HG02973 (cell line): ENCODE measurements at regions not wholly inside any gene's neighbourhood (a gene's known extent, or its start where the extent isn't known, plus 50 kb on each side); places are given as distances from the start of the nearest gene placed in this dataset.
"Not testable (repeated sequence)": the region's sequence is repeated elsewhere in the genome, so short reads cannot be mapped to it uniquely, and the experiment has no call there.

Experiments
- ATAC-seq: cut with Tn5 transposase; IDR thresholded peaks from one replicate; pipeline ENCODE4 v1.9.1; 2021; ENCODE audit warnings: moderate library complexity; ENCODE audit not compliant: unreplicated experiment

- not testable (repeated sequence) for ATAC-seq
Measured at GRCh38 chr16:29355339-29356059, 51.0 kb downstream of the NPIPB11 start.

DNA sequence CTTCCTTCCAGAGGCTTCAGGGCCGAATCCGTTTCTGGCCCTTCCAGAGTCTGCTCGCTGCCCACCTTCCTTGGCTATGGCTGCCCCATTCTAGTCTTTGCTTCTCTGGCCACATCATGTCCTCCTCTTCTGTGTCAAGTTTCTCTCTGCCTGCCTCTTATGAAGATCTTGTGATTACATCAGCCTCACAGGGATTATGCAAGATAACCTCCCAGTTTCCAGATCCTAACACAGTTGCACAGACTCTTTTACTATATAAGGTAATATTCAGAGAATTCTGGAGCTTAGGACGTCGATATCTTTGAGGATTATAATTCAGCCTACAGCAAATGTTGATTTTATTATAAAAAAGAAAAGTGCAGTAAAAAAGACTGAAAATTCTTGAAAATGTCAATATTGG is 52.1 kb downstream of the NPIPB11 start:
- ATAC-seq = not testable (repeated sequence)

- ATAC-seq = not testable (repeated sequence)
Measured at GRCh38 chr16:29352617-29352999, 53.9 kb downstream of the NPIPB11 start.

DNA sequence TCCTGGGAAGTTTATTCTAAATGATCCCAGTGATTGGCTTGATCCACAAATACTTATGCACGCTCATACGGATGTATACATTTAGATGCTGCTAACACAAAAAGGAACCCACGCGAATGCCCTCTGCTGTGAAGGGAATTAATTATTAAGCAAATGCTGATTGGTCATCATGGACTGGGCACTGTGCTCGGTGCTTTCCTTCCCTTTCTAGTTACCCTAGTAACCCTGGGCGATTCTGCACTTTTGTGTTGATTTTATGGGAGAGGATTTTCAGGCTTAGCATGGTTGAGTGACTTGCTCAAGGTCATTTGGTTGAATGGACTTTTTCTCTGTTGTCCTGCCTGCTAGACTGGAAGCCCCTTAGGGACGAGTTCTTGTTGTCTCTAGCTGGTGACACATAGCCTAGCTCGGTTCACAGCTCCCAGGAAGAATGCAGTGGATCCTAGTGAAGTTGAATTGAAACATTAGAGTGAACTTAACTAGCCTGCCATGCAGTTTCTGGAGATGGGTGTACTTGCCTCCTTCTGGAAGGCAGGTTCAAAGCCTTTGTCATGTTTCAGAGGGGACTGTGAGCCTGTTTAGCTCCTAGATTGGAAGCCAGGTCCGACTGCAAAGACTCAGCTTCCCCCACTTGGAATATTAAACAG is 54.4 kb downstream of the NPIPB11 start:
- ATAC-seq = not testable (repeated sequence)

DNA sequence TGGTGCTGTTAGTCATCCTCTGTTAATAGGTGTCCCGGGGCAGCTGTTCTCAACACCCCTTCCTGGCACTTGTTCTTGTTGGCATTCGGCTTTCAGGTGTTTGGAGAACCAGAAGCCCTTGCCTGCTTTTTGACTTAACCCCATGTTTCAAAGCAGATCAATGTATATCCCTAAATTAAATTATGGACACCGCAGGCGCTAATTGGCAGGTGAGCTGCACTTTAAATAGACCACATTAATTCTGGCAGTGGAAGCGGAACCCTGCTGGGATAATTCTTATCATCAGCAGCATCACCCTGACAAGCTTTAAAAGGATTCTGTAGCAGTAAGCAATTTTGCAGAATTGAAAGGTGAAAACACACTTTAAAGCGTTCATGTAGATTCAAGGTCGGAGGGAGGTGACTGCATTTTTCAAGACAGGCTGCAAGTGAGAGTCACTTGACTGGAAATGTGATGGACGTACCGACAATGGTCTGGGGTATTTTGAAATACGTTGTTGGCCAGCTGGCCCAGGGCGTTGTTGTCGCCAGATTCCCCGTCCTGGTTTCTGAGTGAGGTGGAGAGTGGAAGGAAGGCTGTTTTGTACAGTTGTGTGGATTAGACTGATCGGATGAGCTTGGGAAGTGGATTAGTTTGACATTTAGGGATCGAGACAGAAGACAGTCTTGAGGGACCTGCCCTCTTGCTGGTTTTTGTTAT is 55.1 kb downstream of the NPIPB11 start:
- ATAC-seq = not testable (repeated sequence)

DNA sequence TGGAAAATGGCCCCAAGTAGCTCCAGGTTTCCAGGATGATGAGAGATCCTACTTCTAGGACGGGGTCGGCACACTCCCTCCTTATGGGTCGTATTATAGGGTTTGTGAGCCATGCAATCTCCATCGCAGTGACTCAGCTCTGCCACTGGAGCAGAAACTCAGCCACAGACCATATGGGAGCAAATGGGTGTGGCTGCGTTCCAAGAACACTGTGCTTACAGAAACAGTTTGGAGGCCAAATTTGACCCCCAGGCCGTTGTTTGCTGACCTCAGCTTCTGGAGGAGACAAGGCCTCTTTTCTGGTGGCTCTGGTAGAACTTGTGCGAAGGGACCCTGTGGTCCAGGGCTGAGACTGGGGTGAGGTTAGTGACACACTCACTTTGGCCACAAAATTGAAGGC is 56.5 kb downstream of the NPIPB11 start:
- ATAC-seq = not testable (repeated sequence)

DNA sequence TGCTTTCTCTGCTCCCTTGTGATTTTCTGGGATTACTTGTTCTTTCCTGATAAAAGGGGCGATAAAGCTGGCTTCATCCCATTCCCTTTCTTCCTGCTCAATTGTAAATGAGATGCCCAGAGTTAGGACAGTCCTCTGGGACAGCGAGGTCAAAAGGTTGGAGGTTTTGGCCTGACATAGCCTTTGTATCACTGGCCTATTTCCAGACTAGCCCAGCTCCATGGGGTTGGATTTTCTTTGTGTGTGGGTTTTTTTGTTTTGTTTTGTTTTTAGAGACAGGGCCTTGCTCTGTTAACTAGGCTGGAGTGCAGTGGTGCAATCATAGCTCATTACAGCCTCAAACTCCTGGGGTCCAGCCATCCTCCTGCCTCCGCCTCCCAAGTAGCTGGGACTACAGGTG is 57.8 kb downstream of the NPIPB11 start:
- not testable (repeated sequence) for ATAC-seq

- not testable (repeated sequence) for ATAC-seq
Measured at GRCh38 chr16:29348123-29348690, 58.3 kb downstream of the NPIPB11 start.

DNA sequence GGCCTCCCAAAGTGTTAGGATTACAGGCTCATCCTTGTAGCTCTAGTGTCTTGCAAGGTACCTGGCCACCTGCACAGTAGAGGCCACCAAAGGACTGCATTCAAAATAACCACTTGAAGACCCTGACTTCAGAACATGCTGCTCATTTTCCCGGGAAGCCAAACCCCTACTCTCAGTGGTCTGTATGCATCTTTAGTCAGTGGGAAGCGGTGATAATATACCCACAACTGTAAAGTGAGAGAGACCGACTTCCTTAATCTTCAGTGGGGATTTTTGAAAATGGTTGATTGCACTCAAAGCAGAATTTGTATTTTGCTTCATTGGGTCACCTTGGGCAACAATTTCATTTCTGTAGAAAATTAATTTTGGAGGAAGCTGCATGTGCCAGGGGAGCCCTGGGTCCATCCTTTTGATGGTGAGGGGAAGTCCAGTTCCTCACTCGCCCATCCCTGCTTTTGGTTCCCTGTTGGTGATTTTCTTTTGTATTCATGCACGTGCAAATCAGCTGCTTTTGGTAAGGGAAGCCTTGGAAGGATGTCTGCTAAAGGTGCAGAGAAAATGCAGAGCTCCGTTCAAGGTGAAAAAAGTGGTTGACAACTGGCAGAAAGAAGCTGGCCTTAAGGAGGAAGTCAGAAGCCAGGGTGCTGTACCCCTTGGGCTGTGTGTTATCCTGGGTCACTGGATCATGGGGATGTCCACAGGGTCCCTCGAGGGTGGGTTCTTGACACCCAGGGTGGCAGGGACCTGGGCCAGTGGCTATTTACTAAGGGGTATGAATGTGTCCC is 59.5 kb downstream of the NPIPB11 start:
- ATAC-seq = not testable (repeated sequence)

GRCh38 chr16:29346203-29346602 is 60.3 kb downstream of the NPIPB11 start:
- ATAC-seq = not testable (repeated sequence)

DNA sequence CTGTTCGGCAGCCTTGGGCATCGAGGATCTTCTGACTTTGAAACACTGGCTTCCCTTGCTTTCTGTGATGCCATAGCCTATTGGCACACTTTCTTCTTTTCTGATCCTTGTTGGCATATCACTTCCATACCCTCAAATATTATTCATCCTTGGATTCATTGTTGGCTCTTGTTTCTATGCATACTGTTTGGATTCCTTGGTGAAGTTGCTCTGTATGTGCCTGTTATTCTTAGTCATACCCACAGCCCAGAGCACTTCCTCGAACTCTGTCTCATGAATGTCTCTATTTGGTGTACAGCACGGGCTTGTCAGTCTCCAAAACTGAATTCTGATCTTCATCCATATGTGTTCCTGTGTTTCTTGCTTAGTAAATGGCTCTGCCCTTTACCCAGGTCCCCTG is 63.6 kb downstream of the NPIPB11 start:
- not testable (repeated sequence) for ATAC-seq

- not testable (repeated sequence) for ATAC-seq
Measured at GRCh38 chr16:29340779-29341438, 65.6 kb downstream of the NPIPB11 start.

DNA sequence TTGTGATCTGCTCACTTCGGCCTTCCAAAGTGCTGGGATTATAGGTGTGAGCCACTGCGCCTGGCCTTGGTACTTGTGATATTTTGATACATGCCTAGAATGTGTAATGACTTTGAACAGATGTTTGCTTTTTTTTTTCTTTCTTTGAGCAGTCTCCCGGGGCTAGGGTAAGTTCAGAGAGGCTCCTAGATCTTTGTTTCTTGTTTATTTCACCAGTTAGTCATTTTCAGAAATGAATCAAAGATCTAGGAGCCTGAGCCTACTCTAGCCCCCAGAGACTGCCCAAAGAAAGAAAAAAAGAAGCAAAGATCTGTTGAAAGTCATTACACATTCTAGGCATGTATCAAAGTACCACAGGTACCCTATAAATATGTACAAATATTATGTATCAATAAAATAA is 66.3 kb downstream of the NPIPB11 start:
- ATAC-seq = not testable (repeated sequence)

GRCh38 chr16:29338821-29339700 is 67.5 kb downstream of the NPIPB11 start:
- peak; percentile 64 for ATAC-seq

DNA sequence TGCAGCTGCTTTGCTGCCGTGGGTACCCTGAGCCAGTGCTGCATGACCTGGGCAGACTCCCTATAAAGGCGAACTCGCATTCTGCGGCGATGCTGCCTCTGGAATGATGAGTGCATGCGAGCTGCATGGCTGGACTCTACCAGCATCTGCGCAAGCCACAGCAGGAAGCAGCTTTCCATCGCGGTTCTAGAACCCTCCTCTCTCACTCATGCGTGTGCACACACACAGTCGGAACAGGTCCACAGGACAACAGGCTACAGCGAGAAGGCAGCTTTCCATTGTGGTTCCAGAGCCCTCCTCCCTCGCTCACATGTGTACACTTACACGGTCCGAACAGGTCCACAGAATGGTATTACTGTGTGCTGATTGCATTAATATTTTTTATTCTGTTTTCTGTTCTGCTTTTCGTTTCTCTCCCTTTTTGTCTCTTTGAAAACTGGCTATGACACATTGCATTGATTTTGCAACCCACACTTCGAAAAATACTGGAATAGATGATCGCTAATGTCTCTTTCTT is 69.1 kb downstream of the NPIPB11 start:
- ATAC-seq = not testable (repeated sequence)

DNA sequence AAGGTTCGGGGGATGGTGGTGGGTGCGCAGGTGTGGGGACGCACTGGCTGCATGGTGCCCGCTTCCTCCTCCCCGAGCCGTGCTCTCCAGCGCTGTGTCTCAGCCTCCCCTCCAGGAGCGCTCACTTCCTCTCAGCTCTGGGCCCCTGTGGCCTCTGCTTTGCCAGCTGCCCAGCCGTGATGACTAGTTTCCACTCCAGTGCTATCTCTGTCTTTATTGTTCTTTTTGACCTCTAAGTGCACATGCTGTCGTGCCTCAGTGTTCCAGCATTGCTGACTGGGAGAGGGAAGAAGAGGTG is 71.0 kb downstream of the NPIPB11 start:
- ATAC-seq = not testable (repeated sequence)

- ATAC-seq = not testable (repeated sequence)
Measured at GRCh38 chr16:29334776-29335548, 71.5 kb downstream of the NPIPB11 start.

- ATAC-seq = not testable (repeated sequence)
Measured at GRCh38 chr16:29333492-29334097, 72.9 kb downstream of the NPIPB11 start.
